ENCODE measurements at regions not wholly inside any gene's neighbourhood (a gene's known extent, or its start where the extent isn't known, plus 50 kb on each side); places are given as distances from the start of the nearest gene placed in this dataset.

GRCh38 chr18:47730795-47731194, 199.7 kb downstream of the SMAD2 start (continued):
- no peak for TF ChIP-seq REST (IDR thresholded peaks at IDR 0.05; ENCODE audit: unreplicated experiment)

GRCh38 chr18:47729356-47729755, 201.1 kb downstream of the SMAD2 start:
- DNase-seq (ENCODE audit: low spot score), result no peak
- peaks cover 5% of the 10 kb centered on the region for H3K27me3 Mint-ChIP-seq (ENCODE audit: insufficient read depth, low read depth, poor library complexity)
- no peak for ATAC-seq
- no peak overlapping the region for H3K4me3 Mint-ChIP-seq
- H3K4me1 ChIP-seq (ENCODE audit: insufficient read depth), result no peaks in the 10 kb centered on the region
- H3K27me3 ChIP-seq (ENCODE audit: insufficient read depth), result no peaks in the 10 kb centered on the region
- TF ChIP-seq JUNB (IDR thresholded peaks at IDR 0.05; ENCODE audit: unreplicated experiment), result no peak
- TF ChIP-seq, protein P1, sequence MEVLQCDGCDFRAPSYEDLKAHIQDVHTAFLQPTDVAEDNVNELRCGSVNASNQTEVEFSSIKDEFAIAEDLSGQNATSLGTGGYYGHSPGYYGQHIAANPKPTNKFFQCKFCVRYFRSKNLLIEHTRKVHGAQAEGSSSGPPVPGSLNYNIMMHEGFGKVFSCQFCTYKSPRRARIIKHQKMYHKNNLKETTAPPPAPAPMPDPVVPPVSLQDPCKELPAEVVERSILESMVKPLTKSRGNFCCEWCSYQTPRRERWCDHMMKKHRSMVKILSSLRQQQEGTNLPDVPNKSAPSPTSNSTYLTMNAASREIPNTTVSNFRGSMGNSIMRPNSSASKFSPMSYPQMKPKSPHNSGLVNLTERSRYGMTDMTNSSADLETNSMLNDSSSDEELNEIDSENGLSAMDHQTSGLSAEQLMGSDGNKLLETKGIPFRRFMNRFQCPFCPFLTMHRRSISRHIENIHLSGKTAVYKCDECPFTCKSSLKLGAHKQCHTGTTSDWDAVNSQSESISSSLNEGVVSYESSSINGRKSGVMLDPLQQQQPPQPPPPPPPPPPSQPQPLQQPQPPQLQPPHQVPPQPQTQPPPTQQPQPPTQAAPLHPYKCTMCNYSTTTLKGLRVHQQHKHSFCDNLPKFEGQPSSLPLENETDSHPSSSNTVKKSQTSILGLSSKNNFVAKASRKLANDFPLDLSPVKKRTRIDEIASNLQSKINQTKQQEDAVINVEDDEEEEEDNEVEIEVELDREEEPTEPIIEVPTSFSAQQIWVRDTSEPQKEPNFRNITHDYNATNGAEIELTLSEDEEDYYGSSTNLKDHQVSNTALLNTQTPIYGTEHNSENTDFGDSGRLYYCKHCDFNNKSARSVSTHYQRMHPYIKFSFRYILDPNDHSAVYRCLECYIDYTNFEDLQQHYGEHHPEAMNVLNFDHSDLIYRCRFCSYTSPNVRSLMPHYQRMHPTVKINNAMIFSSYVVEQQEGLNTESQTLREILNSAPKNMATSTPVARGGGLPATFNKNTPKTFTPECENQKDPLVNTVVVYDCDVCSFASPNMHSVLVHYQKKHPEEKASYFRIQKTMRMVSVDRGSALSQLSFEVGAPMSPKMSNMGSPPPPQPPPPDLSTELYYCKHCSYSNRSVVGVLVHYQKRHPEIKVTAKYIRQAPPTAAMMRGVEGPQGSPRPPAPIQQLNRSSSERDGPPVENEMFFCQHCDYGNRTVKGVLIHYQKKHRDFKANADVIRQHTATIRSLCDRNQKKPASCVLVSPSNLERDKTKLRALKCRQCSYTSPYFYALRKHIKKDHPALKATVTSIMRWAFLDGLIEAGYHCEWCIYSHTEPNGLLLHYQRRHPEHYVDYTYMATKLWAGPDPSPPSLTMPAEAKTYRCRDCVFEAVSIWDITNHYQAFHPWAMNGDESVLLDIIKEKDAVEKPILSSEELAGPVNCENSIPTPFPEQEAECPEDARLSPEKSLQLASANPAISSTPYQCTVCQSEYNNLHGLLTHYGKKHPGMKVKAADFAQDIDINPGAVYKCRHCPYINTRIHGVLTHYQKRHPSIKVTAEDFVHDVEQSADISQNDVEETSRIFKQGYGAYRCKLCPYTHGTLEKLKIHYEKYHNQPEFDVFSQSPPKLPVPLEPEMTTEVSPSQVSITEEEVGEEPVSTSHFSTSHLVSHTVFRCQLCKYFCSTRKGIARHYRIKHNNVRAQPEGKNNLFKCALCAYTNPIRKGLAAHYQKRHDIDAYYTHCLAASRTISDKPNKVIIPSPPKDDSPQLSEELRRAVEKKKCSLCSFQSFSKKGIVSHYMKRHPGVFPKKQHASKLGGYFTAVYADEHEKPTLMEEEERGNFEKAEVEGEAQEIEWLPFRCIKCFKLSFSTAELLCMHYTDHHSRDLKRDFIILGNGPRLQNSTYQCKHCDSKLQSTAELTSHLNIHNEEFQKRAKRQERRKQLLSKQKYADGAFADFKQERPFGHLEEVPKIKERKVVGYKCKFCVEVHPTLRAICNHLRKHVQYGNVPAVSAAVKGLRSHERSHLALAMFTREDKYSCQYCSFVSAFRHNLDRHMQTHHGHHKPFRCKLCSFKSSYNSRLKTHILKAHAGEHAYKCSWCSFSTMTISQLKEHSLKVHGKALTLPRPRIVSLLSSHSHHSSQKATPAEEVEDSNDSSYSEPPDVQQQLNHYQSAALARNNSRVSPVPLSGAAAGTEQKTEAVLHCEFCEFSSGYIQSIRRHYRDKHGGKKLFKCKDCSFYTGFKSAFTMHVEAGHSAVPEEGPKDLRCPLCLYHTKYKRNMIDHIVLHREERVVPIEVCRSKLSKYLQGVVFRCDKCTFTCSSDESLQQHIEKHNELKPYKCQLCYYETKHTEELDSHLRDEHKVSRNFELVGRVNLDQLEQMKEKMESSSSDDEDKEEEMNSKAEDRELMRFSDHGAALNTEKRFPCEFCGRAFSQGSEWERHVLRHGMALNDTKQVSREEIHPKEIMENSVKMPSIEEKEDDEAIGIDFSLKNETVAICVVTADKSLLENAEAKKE (CRISPR knock-in tag; IDR thresholded peaks at IDR 0.05), result no peak
- no peak for TF ChIP-seq CREB1 (CRISPR knock-in tag; IDR thresholded peaks at IDR 0.05; ENCODE audit: low read depth)
- TF ChIP-seq ZNF331 (CRISPR knock-in tag; IDR thresholded peaks at IDR 0.05; ENCODE audit: low read depth), result no peak
- no peak for TF ChIP-seq STAT1 (IDR thresholded peaks at IDR 0.05; ENCODE audit: unreplicated experiment)
- no peak for TF ChIP-seq ETS1 (IDR thresholded peaks at IDR 0.05)
- no peak for TF ChIP-seq REST (IDR thresholded peaks at IDR 0.05; ENCODE audit: unreplicated experiment)
- TF ChIP-seq EZH2phosphoT487 (IDR thresholded peaks at IDR 0.05; ENCODE audit: unreplicated experiment), result no peak
- TF ChIP-seq POLR2AphosphoS5 (IDR thresholded peaks at IDR 0.05; ENCODE audit: low read depth), result no peak
- TF ChIP-seq EZH2 (IDR thresholded peaks at IDR 0.05; ENCODE audit: low read depth, unreplicated experiment), result no peak
- no peak for TF ChIP-seq ZNF114 (CRISPR knock-in tag; IDR thresholded peaks at IDR 0.05)
- no peaks in the 10 kb centered on the region for H3K9me2 ChIP-seq (ENCODE audit: insufficient read depth)
- no peaks in the 10 kb centered on the region for H3K79me2 ChIP-seq (replicated peaks; ENCODE audit: insufficient read depth)
- H3K4me1 Mint-ChIP-seq, result no peaks in the 10 kb centered on the region
- H3K36me3 ChIP-seq (ENCODE audit: insufficient read depth), result no peaks in the 10 kb centered on the region
- H3K27ac Mint-ChIP-seq, result no peak overlapping the region
- H2AFZ ChIP-seq, result 0 out of 2 replicates have a peak overlapping the region, but pooled peaks have one; percentile 78
- H4K20me1 ChIP-seq (replicated peaks; ENCODE audit: insufficient read depth), result no peaks in the 10 kb centered on the region
- no peak overlapping the region for H3K4me3 ChIP-seq
- H3F3A ChIP-seq (replicated peaks; ENCODE audit: low read depth), result no peaks in the 10 kb centered on the region
- H3K4me2 ChIP-seq, result no peak overlapping the region
- no peak overlapping the region for H3K27ac ChIP-seq (ENCODE audit: low read depth)
- no peaks in the 10 kb centered on the region for H3K9me3 Mint-ChIP-seq
- H3K36me3 Mint-ChIP-seq (ENCODE audit: low read depth), result no peaks in the 10 kb centered on the region
